ENCODE measurements at regions not wholly inside any gene's neighbourhood (a gene's known extent, or its start where the extent isn't known, plus 50 kb on each side); places are given as distances from the start of the nearest gene placed in this dataset.

DNA sequence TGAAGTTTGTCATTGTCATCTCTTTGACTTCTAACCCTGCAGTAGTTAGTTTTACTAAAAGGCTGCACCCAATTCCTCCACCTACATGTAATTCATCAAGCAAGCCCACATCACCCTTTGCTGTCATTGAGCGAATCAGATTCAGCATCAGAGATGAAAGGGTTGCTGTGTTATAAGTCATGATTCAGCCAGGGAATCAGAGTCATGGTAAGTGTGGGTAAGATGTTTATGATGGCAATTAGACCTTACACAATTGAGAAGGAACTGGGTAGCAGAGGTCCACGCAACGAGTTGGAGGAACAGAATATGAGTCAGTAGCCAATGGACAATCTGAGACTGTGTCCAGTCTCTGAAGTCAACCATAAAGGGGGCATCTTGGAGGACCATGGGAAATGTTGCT, 162.8 kb upstream of the SNX19 start:
- no peak for TF ChIP-seq CTCF (IDR thresholded peaks at IDR 0.05; ENCODE audit: insufficient read depth, low read depth, low read length, missing control alignments)
- H3K4me3 ChIP-seq (ENCODE audit: low read length), result no peak overlapping the region
- DNase-seq (ENCODE audit: low read depth), result peak; percentile 53

DNA sequence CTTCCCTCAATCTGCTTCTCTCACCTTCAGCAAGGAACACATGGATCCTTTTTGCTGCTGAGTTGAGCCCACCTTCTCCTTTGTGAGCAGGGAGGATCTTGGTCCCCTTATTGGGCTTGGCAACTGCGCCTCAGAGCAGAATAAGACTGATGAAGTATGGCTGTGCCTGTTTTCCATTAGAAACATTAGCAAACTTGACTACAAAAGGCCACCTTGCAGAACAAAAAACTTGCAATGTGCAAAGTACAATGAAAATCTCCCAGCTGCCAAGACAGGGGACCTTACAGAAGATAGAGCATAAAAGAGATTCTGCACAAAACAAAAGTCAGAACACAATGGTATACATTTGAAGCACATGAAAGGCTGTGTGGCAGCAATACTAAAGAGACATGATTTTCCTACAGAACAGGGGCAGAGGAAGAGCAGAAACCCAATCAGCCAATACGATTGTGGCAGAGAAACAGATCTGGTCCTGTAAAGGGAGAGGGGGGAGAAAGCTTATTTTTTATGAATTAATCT, 173.5 kb upstream of the SNX19 start:
- no peak overlapping the region for H3K4me3 ChIP-seq (ENCODE audit: low read length)
- TF ChIP-seq CTCF (IDR thresholded peaks at IDR 0.05; ENCODE audit: insufficient read depth, low read depth, low read length, missing control alignments), result no peak
- DNase-seq (ENCODE audit: low read depth), result no peak

DNA sequence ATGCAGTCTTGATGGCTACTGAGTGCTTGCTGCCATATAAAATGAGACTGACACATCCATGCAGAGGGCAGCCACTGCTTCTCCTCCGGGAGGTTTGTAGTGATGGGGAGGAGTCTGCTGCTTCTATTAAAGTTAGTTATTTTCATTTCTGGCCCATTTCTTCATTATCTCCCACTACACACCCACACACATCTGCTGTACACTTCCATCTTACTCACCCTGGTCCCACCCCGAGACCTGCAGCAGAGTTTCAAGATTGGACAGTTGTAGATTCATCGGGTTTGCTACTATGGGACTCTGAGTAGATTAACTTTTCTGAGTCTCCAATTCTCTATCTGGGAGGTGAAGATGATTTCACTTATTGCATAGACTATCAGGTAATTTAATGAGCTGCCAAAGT, 176.2 kb upstream of the SNX19 start:
- DNase-seq (ENCODE audit: low read depth), result no peak
- no peak overlapping the region for H3K4me3 ChIP-seq (ENCODE audit: low read length)
- TF ChIP-seq CTCF (IDR thresholded peaks at IDR 0.05; ENCODE audit: insufficient read depth, low read depth, low read length, missing control alignments), result no peak

- DNase-seq (ENCODE audit: low read depth), result no peak
- TF ChIP-seq CTCF (IDR thresholded peaks at IDR 0.05; ENCODE audit: insufficient read depth, low read depth, low read length, missing control alignments), result no peak
- H3K4me3 ChIP-seq (ENCODE audit: low read length), result no peak overlapping the region
Observed at GRCh38 chr11:131094827-131095226, 178.5 kb upstream of the SNX19 start.

DNA sequence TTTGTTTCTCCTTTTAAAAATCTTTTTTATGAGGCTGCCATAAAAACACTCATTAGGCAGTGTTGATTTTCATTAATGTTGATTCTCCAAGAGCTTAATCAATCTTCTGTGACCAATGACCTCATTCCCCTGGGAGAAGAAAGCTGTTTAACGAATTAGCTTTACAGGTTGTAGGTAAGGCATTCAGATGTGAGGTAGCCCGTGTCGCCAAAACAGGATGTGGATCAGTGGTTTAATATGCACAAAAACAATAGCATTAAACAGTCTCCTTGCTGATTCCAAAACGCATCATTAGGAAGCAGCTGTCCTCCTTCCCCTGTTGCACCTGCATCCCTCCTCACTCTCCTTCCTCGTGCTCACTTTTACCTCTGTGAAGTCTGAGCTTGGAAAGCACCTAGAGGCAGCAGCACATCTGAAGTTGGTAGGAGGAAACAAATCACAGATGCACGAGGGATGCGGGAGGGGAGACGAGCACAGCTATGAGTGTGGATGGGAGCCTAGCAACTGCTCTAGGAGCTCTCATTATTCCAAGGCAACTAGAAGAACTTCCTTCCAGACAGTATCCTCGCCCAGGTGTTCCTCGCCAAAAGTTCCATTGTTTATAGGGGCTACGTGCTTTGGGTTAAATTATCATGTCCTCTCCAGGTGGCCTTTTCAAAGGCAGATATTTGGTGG, 179.4 kb upstream of the SNX19 start:
- no peak for TF ChIP-seq CTCF (IDR thresholded peaks at IDR 0.05; ENCODE audit: insufficient read depth, low read depth, low read length, missing control alignments)
- H3K4me3 ChIP-seq (ENCODE audit: low read length), result no peak overlapping the region
- DNase-seq (ENCODE audit: low read depth), result no peak

DNA sequence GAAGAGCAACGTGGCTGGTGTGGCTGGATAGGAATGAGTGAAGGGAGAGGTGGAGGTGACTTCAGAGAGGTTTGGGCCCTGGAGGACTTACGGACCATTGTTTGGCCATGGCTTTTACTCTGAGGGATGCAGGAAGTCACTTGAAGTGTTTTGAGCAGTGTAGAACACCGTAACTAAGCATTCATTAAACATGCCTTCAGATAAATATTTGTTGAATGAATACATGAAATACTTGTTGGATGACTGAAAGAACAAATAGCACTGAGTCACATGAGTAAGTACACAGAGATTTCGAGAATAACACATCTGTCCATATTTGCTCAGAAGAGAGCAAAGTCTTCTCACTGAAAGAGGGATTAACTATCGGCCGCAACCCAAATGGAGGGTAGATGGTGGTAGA, 182.7 kb upstream of the SNX19 start:
- H3K4me3 ChIP-seq (ENCODE audit: low read length), result no peak overlapping the region
- DNase-seq (ENCODE audit: low read depth), result peak; percentile 75
- no peak for TF ChIP-seq CTCF (IDR thresholded peaks at IDR 0.05; ENCODE audit: insufficient read depth, low read depth, low read length, missing control alignments)

GRCh38 chr11:131099746-131100145, 183.5 kb upstream of the SNX19 start:
- no peak for TF ChIP-seq CTCF (IDR thresholded peaks at IDR 0.05; ENCODE audit: insufficient read depth, low read depth, low read length, missing control alignments)

More at GRCh38 chr11:131099746-131100145, 183.5 kb upstream of the SNX19 start:
- H3K4me3 ChIP-seq (ENCODE audit: low read length), result no peak overlapping the region
- no peak for DNase-seq (ENCODE audit: low read depth)
